ENCODE measurements at regions not wholly inside any gene's neighbourhood (a gene's known extent, or its start where the extent isn't known, plus 50 kb on each side); places are given as distances from the start of the nearest gene placed in this dataset.
"Not testable (repeated sequence)": the region's sequence is repeated elsewhere in the genome, so short reads cannot be mapped to it uniquely, and the experiment has no call there.

DNA sequence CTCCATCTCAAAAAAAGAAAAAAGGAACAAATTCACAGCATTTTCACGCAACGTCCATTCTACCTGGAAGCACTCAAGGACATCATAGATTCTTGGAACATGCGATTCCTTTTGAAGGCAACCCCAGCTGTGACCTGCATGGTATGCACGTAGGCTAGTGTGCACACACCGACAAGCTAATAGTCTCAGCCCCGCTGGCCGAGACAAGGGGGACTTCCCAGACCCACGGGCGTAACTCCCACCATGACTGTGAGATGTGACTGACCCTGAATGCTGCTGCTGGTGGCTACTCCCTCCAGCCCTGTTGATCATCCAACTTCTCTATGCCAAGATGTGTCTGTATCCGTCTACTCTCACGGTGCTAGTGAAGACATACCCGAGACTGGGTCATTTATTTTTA, 78.3 kb downstream of the CRLF2 start:
- Histone ChIP-seq H3K4me2 (ENCODE audit: low read length) (no peak overlapping the region), H3K27ac (ENCODE audit: low read length) (no peak overlapping the region), H2AFZ (ENCODE audit: low read length) (no peak overlapping the region), H3K9me2 (replicated peaks; ENCODE audit: low read length) (no peaks in the 10 kb centered on the region), H3K27me3 (ENCODE audit: low read length) (peaks cover 19% of the 10 kb centered on the region; the same call in 1 of the 2 replicates), H3K9ac (ENCODE audit: low read length) (no peak overlapping the region), H3K36me3 (ENCODE audit: low read depth, low read length) (no peaks in the 10 kb centered on the region), H3F3A (ENCODE audit: low read length, unreplicated experiment) (no peaks in the 10 kb centered on the region), H3K9me3 (ENCODE audit: low read length) (no peaks in the 10 kb centered on the region), H3K4me3 (ENCODE audit: low read length) (no peak overlapping the region), H4K20me1 (ENCODE audit: low read length) (no peaks in the 10 kb centered on the region), H3K4me1 (ENCODE audit: insufficient read depth, low read length) (no peaks in the 10 kb centered on the region), H3K79me2 (ENCODE audit: low read length) (no peaks in the 10 kb centered on the region)
- DNase-seq (no peak), ATAC-seq (no peak)
- intact Hi-C loops (cut with micrococcal nuclease), result no loop called here
- no TSS peak for BruUV-seq (replicated peaks)
- ChIA-PET CTCF (no interaction called here), POLR2A (ENCODE audit: unreplicated experiment) (no interaction called here)
- TF ChIP-seq, protein P1, sequence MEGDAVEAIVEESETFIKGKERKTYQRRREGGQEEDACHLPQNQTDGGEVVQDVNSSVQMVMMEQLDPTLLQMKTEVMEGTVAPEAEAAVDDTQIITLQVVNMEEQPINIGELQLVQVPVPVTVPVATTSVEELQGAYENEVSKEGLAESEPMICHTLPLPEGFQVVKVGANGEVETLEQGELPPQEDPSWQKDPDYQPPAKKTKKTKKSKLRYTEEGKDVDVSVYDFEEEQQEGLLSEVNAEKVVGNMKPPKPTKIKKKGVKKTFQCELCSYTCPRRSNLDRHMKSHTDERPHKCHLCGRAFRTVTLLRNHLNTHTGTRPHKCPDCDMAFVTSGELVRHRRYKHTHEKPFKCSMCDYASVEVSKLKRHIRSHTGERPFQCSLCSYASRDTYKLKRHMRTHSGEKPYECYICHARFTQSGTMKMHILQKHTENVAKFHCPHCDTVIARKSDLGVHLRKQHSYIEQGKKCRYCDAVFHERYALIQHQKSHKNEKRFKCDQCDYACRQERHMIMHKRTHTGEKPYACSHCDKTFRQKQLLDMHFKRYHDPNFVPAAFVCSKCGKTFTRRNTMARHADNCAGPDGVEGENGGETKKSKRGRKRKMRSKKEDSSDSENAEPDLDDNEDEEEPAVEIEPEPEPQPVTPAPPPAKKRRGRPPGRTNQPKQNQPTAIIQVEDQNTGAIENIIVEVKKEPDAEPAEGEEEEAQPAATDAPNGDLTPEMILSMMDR (conservative IDR thresholded peaks at IDR 0.05; ENCODE audit: low read depth, low read length), result no peak
- TF ChIP-seq EZH2 (IDR thresholded peaks at IDR 0.05; ENCODE audit: low read length, unreplicated experiment) (no peak), EZH2phosphoT487 (IDR thresholded peaks at IDR 0.05; ENCODE audit: borderline replicate concordance, low read length) (no peak)

DNA sequence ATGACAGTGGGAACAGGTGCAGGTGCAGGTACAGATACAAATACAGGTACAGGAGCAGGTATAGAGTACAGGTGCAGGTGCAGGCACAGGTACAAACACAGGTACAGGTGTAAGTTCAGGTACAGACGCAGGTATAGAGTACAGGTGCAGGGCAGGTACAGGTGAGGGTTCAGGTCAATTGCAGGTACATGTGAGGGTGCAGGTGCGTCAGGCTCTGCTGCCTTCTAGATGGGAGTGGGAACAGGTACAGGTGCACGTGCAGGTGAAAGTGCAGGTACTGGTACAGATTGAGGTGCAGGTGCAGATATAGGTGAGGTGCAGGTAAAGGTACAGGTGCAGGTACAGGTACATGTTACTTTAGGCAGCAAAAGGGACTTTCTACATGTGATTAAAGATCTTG, 85.7 kb downstream of the CRLF2 start:
- no peak overlapping the region for H3K27ac ChIP-seq (ENCODE audit: low read length)
- no peak overlapping the region for H3K9ac ChIP-seq (ENCODE audit: low read length)
- no peaks in the 10 kb centered on the region for H3K4me1 ChIP-seq (ENCODE audit: insufficient read depth, low read length)
- H3F3A ChIP-seq (ENCODE audit: low read length, unreplicated experiment), result no peaks in the 10 kb centered on the region
- no peaks in the 10 kb centered on the region for H3K36me3 ChIP-seq (ENCODE audit: low read depth, low read length)
- no peaks in the 10 kb centered on the region for H3K9me2 ChIP-seq (replicated peaks; ENCODE audit: low read length)
- no peak for DNase-seq
- no peak for ATAC-seq
- intact Hi-C loops (cut with micrococcal nuclease), result no loop called here
- no peaks in the 10 kb centered on the region for H3K79me2 ChIP-seq (ENCODE audit: low read length)
- H3K4me3 ChIP-seq (ENCODE audit: low read length), result no peak overlapping the region
- no peak overlapping the region for H2AFZ ChIP-seq (ENCODE audit: low read length)
- BruUV-seq (replicated peaks), result no TSS peak
- no peaks in the 10 kb centered on the region for H3K9me3 ChIP-seq (ENCODE audit: low read length)
- ChIA-PET POLR2A (ENCODE audit: unreplicated experiment) (no interaction called here), CTCF (no interaction called here)
- peaks cover 19% of the 10 kb centered on the region for H3K27me3 ChIP-seq (ENCODE audit: low read length)
- TF ChIP-seq EZH2 (IDR thresholded peaks at IDR 0.05; ENCODE audit: low read length, unreplicated experiment) (no peak), EZH2phosphoT487 (IDR thresholded peaks at IDR 0.05; ENCODE audit: borderline replicate concordance, low read length) (no peak)
- TF ChIP-seq, protein P1 (conservative IDR thresholded peaks at IDR 0.05; ENCODE audit: low read depth, low read length), result no peak
- H4K20me1 ChIP-seq (ENCODE audit: low read length), result no peaks in the 10 kb centered on the region
- H3K4me2 ChIP-seq (ENCODE audit: low read length), result no peak overlapping the region

DNA sequence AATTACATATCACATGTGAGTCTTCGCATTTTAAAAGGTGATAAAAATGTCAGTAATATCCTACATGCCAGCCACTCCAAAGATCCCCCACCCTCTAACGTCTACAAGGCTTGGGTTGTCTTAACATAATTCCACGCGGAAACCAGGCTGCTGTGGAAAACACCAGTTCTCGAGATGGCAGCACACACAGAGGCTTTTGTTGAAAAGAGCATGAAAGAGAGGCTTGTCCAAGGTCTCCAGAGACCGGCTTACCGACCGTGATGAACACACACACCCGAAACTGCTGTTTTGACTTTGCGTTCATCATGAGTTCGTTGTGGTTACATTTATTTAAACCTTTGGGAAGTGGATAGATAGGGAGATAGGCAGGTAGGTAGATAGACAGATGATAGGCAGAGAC, 87.9 kb downstream of the CRLF2 start:
- no TSS peak for BruUV-seq (replicated peaks)
- no peaks in the 10 kb centered on the region for H3K4me1 ChIP-seq (ENCODE audit: insufficient read depth, low read length)
- no peaks in the 10 kb centered on the region for H3K79me2 ChIP-seq (ENCODE audit: low read length)
- TF ChIP-seq EZH2phosphoT487 (IDR thresholded peaks at IDR 0.05; ENCODE audit: borderline replicate concordance, low read length) (no peak), EZH2 (IDR thresholded peaks at IDR 0.05; ENCODE audit: low read length, unreplicated experiment) (no peak)
- TF ChIP-seq, protein P1 (conservative IDR thresholded peaks at IDR 0.05; ENCODE audit: low read depth, low read length), result no peak
- no peaks in the 10 kb centered on the region for H3K9me3 ChIP-seq (ENCODE audit: low read length)
- H3K27ac ChIP-seq (ENCODE audit: low read length), result no peak overlapping the region
- ChIA-PET CTCF (no interaction called here), POLR2A (ENCODE audit: unreplicated experiment) (no interaction called here)
- H3K9ac ChIP-seq (ENCODE audit: low read length), result no peak overlapping the region
- no peaks in the 10 kb centered on the region for H3K9me2 ChIP-seq (replicated peaks; ENCODE audit: low read length)
- H3K4me3 ChIP-seq (ENCODE audit: low read length), result no peak overlapping the region
- no peaks in the 10 kb centered on the region for H3K36me3 ChIP-seq (ENCODE audit: low read depth, low read length)
- H3F3A ChIP-seq (ENCODE audit: low read length, unreplicated experiment), result no peaks in the 10 kb centered on the region
- no peak for DNase-seq
- no peaks in the 10 kb centered on the region for H4K20me1 ChIP-seq (ENCODE audit: low read length)
- no peak overlapping the region for H3K4me2 ChIP-seq (ENCODE audit: low read length)
- no peak for ATAC-seq
- peaks cover 20% of the 10 kb centered on the region for H3K27me3 ChIP-seq (ENCODE audit: low read length)
- H2AFZ ChIP-seq (ENCODE audit: low read length), result no peak overlapping the region
- intact Hi-C loops (cut with micrococcal nuclease), result no loop called here

DNA sequence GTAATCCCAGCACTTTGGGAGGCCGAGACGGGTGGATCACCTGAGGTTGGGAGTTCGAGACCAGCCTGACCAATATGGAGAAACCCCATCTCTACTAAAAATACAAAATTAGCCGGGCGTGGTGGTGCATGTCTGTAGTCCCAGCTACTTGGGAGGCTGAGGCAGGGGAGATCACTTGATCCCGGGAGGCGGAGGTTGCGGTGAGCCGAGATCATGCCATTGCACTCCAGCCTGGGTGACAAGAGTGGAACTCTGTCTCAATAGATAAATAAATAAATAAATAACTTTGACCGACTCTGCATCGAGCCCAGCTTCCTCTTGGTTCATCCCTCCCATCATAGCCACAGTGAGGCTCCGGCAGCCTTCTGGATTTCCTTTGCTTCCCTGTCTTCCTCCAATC, 89.6 kb downstream of the CRLF2 start:
- H4K20me1 ChIP-seq (ENCODE audit: low read length); H2AFZ ChIP-seq (ENCODE audit: low read length); H3F3A ChIP-seq (ENCODE audit: low read length, unreplicated experiment); H3K27ac ChIP-seq (ENCODE audit: low read length); H3K4me3 ChIP-seq (ENCODE audit: low read length); DNase-seq; POLR2A ChIA-PET (ENCODE audit: unreplicated experiment); ATAC-seq; H3K9ac ChIP-seq (ENCODE audit: low read length); H3K9me3 ChIP-seq (ENCODE audit: low read length); H3K79me2 ChIP-seq (ENCODE audit: low read length); H3K9me2 ChIP-seq (replicated peaks; ENCODE audit: low read length); H3K4me1 ChIP-seq (ENCODE audit: insufficient read depth, low read length); BruUV-seq (replicated peaks); H3K36me3 ChIP-seq (ENCODE audit: low read depth, low read length); intact Hi-C loops (cut with micrococcal nuclease); CTCF ChIA-PET; H3K4me2 ChIP-seq (ENCODE audit: low read length): not testable (repeated sequence)
- peaks cover 32% of the 10 kb centered on the region for H3K27me3 ChIP-seq (ENCODE audit: low read length)

All from PC-3 (cell line).